Skin of body (tissue), 1 donor: ENCODE measurements at regions not wholly inside any gene's neighbourhood (a gene's known extent, or its start where the extent isn't known, plus 50 kb on each side); places are given as distances from the start of the nearest gene placed in this dataset.

Experiments
- DNase-seq: peaks from one replicate; lab custom pipeline; 2025; lab: John Stamatoyannopoulos, UW

DNA sequence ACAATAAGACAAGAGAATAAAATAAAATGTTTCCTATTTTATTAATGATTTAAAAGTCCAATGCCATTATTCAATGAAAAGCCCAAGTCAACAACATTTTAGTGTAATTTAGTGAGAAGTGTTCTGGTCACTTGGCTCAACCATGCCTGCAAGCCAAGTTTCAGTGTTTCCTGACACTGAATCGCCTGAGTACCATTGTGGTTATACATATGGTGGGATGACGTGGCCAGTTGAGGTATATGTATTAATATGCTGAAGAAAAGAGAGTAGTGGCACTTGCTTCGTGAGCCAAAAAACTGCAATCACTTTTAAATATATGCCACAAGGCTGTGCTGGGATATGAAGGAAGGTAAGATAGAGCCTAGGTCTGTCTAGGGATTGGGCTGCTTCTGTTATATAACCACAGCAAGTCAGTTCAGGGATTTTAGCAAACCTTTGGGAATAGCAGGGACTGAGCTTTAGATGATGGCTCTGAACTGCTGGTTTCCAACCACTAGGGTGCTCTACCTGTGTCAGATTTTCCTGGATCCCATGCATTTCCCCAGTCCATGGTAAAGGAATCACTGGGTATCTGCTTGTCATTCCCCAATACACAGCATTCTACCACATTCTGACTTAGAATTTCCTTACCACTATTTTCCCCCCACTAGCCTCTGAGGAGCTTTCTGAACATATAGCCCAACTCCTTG lies 214.0 kb upstream of the PRPS1L1 start:
- DNase-seq, result no peak

- DNase-seq, result no peak
Measured at GRCh38 chr7:18243731-18244130, 216.1 kb upstream of the PRPS1L1 start.

DNA sequence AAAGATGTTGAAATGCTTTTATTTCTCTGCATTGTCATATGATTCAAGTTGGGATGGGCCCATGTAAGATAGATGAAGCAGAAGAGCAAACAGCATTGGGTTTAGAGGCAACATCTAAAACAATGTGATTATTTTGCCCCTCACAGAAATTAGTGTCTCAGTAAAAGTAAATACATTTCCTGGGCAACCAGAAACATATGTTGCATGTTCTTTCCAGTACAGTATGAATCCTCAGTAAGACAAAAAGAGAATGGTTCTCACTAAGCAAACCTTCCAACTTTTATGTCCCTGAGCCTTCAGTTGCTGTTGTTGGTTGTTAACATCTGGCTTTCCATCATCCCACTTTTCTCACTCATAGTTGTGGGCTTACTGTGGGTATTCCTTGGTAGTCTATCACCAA lies 222.5 kb upstream of the PRPS1L1 start:
- no peak for DNase-seq

DNA sequence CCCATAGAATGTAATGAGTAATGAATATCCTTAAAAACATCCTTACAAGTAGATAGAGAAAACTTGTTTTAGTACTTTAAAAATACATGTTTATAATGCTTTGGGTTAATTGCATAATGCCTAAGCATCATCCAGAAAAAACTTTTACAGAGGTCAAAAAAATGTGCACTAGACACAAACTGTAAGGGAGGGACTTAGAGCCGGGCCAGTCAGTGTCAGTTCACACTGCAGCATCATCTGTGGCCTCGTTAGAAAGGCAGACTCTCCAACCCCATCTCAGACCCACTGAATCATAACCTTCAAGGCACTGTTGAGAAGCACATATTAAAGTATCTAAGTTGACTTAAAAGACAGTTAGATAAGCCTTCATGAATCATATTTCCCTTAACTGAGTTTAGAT lies 230.1 kb upstream of the PRPS1L1 start:
- DNase-seq, result no peak

- no peak for DNase-seq
Measured at GRCh38 chr7:18262058-18262457, 233.5 kb upstream of the HDAC9 start.

- DNase-seq, result no peak
Measured at GRCh38 chr7:18265611-18266281, 229.8 kb upstream of the HDAC9 start.

- DNase-seq, result no peak
Measured at GRCh38 chr7:18268571-18268970, 227.0 kb upstream of the HDAC9 start.

- DNase-seq, result no peak
Measured at GRCh38 chr7:18276380-18276779, 219.2 kb upstream of the HDAC9 start.

GRCh38 chr7:18278316-18278715 lies 217.2 kb upstream of the HDAC9 start:
- DNase-seq, result peak; percentile 42

- no peak for DNase-seq
Measured at GRCh38 chr7:18283045-18283444, 212.5 kb upstream of the HDAC9 start.

DNA sequence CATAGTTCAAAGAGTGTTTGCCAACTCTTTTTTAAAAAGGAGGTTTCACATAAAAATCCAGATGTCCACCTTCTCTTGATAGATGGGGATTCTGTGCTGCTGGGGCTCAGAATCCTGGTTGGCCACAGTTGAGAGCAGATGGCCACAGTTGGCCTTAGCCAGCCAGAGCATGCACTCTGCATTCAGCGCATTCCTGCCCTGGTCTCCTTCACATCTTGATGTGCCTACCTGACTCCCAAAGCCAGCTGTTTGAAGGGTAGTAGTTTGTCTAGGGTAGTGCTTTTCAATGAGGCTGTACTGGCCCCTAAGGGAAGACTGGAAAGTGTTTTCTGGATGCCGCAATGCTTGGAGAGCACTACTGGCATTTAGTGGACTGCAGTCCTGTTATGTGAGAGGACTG lies 208.1 kb upstream of the HDAC9 start:
- DNase-seq, result no peak

- no peak for DNase-seq
Measured at GRCh38 chr7:18288322-18289037, 207.1 kb upstream of the HDAC9 start.

DNA sequence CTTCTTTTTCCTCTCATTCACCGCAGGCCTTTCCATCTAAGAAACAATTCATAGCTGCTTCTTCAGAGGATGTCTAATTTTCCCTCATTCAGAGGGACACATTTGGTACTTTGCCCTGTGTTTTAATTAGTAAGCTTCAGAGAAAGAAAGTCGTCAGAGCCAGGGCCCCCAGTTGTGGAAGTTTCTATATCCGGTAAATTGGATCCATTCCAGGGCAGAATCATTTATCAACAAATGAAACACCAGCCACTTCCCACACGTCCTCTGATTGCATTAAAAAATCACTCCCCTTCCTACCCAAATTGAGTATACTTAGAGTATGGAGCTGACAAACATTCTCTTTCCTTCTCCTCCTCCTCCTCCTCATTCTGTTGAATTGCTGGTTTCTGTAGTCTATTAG lies 205.8 kb upstream of the HDAC9 start:
- no peak for DNase-seq

DNA sequence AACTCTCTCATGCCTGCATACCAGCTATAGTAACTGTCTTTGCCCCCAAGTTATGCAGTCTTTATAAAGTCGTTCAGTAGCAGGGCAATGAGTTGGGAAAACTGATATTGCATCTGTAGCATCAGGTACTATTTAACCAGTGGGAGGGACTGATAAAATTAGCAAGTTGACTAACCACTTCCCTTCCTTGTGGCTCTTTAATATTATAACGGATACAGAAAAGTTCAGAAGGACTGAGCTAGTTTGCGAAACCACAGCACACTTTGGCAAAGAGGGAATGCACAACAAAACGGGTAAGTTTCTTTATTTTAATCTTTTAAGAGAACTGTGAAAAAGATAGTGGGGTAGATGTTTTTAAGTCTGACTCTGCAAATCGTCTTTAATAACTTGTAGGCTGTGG lies 205.3 kb upstream of the HDAC9 start:
- DNase-seq, result no peak

DNA sequence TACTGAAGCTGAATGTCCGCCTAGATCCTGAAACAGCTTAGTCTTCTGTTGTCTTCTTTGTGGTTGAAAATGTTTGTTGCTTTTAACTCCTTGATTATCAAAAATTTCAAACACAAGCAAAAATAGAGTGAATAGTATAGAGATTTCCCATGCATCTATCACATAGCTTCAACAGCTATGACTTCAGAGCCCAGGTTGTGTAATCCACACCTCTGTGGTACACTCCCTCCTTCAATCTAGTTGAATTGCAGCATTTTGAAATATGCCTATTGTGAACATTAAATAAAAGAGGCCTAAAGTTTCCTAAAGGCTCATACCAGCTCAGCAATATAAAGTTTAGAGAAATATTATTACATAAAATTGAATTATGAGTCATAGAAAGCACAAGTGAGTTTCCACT lies 204.7 kb upstream of the HDAC9 start:
- DNase-seq, result no peak

GRCh38 chr7:18292584-18292983 lies 203.0 kb upstream of the HDAC9 start:
- no peak for DNase-seq

DNA sequence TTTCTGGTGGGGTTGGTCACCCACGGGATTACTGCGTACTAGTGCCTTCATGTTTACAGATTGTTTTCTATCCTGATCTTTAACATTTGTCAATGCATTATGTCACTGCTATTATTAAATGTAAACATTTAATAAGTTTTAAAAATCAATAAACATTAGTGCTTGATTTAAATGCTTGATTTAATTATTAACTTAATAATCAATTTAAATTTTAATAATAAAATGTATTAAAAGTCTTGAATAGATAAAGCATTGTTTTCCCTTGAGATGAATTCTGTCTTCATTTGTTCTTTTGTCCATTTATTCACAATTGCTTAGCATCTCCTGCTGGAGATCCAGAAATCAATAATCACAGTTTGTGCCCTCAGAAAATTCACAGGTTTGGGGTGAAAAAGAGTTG lies 201.8 kb upstream of the HDAC9 start:
- no peak for DNase-seq

GRCh38 chr7:18294411-18294810 lies 201.1 kb upstream of the HDAC9 start:
- no peak for DNase-seq

DNA sequence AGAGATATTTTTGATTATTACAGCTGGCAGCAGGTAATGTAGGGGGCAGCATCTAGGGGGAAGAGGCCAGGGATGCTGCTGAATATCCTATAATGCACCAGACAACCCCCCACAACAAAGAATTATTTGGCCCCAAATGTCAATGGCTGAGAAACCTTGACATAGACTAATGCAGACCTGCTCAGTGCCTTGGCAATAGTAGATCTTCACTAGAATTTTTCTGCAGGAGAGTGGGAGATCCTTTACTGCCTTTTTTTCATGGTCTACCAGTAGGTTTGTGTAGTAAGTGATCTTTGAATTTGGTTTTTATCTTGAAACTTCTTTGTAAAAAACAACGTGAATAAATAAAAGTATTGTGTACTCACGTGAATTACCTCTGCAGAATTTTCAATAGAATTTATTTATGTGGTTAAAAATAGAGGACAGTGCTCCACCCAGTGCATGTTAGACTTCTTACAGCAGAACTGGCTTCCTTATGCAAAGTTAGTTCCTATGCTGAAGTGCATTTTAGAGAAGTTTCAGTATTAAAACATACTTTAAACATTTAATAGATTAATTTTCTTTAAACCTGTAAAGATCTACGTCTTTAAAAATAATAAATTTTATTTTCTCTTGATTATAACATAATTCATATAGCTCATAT lies 199.6 kb upstream of the HDAC9 start:
- DNase-seq, result no peak

- DNase-seq, result no peak
Measured at GRCh38 chr7:18302097-18302496, 193.5 kb upstream of the HDAC9 start.

DNA sequence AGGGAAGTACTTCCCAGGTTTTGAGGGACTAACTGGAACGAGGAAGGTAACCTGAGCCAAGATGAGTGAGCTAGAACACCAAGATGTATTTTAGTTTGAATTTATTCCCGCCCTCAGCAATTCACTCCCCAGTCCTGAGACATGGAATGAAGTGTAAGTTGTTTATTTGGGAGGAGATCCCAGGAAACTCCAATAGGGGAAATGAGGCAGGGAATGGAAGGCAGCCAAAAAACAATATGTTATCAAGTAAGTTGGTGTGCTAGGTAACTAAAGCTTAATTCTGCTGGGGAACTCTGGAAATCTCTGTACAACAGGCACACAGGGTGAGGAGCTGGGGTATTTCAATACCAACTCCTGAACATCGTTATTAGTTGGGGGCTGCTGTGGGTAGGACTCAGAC lies 189.7 kb upstream of the HDAC9 start:
- no peak for DNase-seq

- DNase-seq, result no peak
Measured at GRCh38 chr7:18306696-18307095, 188.9 kb upstream of the HDAC9 start.
